ENCODE measurements at regions not wholly inside any gene's neighbourhood (a gene's known extent, or its start where the extent isn't known, plus 50 kb on each side); places are given as distances from the start of the nearest gene placed in this dataset.

GRCh38 chr9:13330396-13331004, 51.0 kb upstream of the MPDZ start:
- no peak for DNase-seq (ENCODE audit: low spot score)

Measured in left forelimb (tissue), 1 donor.